Neural progenitor cell (in vitro differentiated cells): ENCODE measurements at regions not wholly inside any gene's neighbourhood (a gene's known extent, or its start where the extent isn't known, plus 50 kb on each side); places are given as distances from the start of the nearest gene placed in this dataset.

Experiments used
- DNase-seq: peaks from one replicate; pipeline ENCODE4 v3.0.0-alpha.2; 2016; ENCODE audit warnings: low spot score
- H2AFZ ChIP-seq: fragments of 200-600 bp; sonication (generic); replicated peaks from 2 replicates; pipeline ENCODE4 v1.6.1; 2016; ENCODE audit warnings: antibody characterized with exemption
- H3F3A ChIP-seq: fragments of 200-600 bp; sonication (generic); 2 replicates; pipeline ENCODE4 v1.6.1; 2016; ENCODE audit warnings: antibody characterized with exemption, low read depth
- H3K27ac ChIP-seq: fragments of 200-600 bp; sonication (generic); 2 replicates; pipeline ENCODE4 v1.5.1; 2016; ENCODE audit warnings: mild to moderate bottlenecking
- H3K27me3 ChIP-seq: fragments of 200-600 bp; sonication (generic); 2 replicates; pipeline ENCODE4 v1.6.1; 2016; ENCODE audit warnings: mild to moderate bottlenecking, moderate library complexity
- H3K36me3 ChIP-seq: fragments of 200-600 bp; sonication (generic); 2 replicates; pipeline ENCODE4 v1.5.1; 2016
- H3K4me1 ChIP-seq: fragments of 200-600 bp; sonication (generic); 2 replicates; pipeline ENCODE4 v1.6.1; 2016; ENCODE audit warnings: mixed run types
- H3K4me2 ChIP-seq: fragments of 200-600 bp; sonication (generic); 2 replicates; pipeline ENCODE4 v1.6.1; 2016
- H3K4me3 ChIP-seq: fragments of 200-600 bp; sonication (generic); 2 replicates; pipeline ENCODE4 v1.5.1; 2016
- H3K79me2 ChIP-seq: fragments of 200-600 bp; sonication (generic); 2 replicates; pipeline ENCODE4 v1.6.1; 2016; ENCODE audit warnings: low read depth
- H3K9ac ChIP-seq: fragments of 200-600 bp; sonication (generic); 2 replicates; pipeline ENCODE4 v1.6.1; 2016
- H3K9me3 ChIP-seq: fragments of 200-600 bp; sonication (generic); 2 replicates; pipeline ENCODE4 v1.5.1; 2016; ENCODE audit warnings: low read depth
- H4K20me1 ChIP-seq: fragments of 200-600 bp; sonication (generic); 2 replicates; pipeline ENCODE4 v1.6.1; 2016; ENCODE audit warnings: low read depth
- H3K27ac Mint-ChIP-seq: 3 replicates; pipeline ENCODE4 v1.8.0; 2021; ENCODE audit warnings: mixed read lengths
- H3K27me3 Mint-ChIP-seq: 2 replicates; pipeline ENCODE4 v1.8.0; 2022; ENCODE audit warnings: low read depth, mild to moderate bottlenecking, inconsistent platforms, moderate library complexity, mixed read lengths; ENCODE audit not compliant: insufficient read depth
- H3K36me3 Mint-ChIP-seq: 3 replicates; pipeline ENCODE4 v1.8.0; 2021; ENCODE audit warnings: mixed read lengths
- H3K4me1 Mint-ChIP-seq: 3 replicates; pipeline ENCODE4 v1.8.0; 2021; ENCODE audit warnings: mixed read lengths
- H3K4me3 Mint-ChIP-seq: 3 replicates; pipeline ENCODE4 v1.8.0; 2021; ENCODE audit warnings: mild to moderate bottlenecking, moderate library complexity, mixed read lengths
- H3K9me3 Mint-ChIP-seq: 3 replicates; pipeline ENCODE4 v1.8.0; 2020; ENCODE audit warnings: mixed read lengths
- EZH2 ChIP-seq: fragments of 200-600 bp; sonication (generic); IDR thresholded peaks from 2 replicates; pipeline ENCODE4 v1.6.1; 2017; ENCODE audit warnings: antibody characterized with exemption, mild to moderate bottlenecking, moderate library complexity
- EZH2phosphoT487 ChIP-seq: fragments of 200-600 bp; sonication (generic); IDR thresholded peaks from 2 replicates; pipeline ENCODE4 v1.6.1; 2017; ENCODE audit warnings: antibody characterized with exemption
- TF ChIP-seq, protein P1 (sequence below): fragments of 200-600 bp; sonication (generic); IDR thresholded peaks from 2 replicates; pipeline ENCODE4 v1.5.1; 2017; ENCODE audit warnings: antibody characterized with exemption, mild to moderate bottlenecking

DNA sequence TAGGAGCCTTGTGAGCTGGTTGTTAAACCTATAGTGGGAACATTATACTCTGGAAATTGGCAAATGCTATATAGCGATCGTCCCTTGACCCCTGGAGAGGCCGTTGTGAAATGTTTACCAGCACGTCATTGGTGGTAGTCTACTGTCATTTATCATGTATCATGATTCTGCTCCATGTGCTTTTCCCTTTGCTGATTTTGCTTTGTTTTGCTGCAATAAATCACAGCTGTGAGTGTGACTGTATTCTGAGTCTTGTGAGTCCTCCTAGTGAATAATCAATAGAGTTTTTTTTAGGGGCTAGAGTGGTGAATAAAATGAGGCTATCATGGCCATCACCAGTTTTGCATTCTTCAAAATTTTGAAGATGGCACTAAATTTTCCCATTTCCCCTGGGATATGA is 189.1 kb downstream of the HRH4 start:
- Histone ChIP-seq H3K4me1 (no peaks in the 10 kb centered on the region), H3K27me3 (no peaks in the 10 kb centered on the region), H3K27ac (no peak overlapping the region), H3K36me3 (no peaks in the 10 kb centered on the region), H3K79me2 (no peaks in the 10 kb centered on the region), H3K4me3 (no peak overlapping the region), H3F3A (no peaks in the 10 kb centered on the region), H3K9me3 (no peaks in the 10 kb centered on the region), H3K4me2 (no peak overlapping the region), H2AFZ (no peak overlapping the region), H3K9ac (no peak overlapping the region), H4K20me1 (no peaks in the 10 kb centered on the region)
- peaks cover 3% of the 10 kb centered on the region for H3K4me1 Mint-ChIP-seq
- peaks cover 5% of the 10 kb centered on the region for H3K9me3 Mint-ChIP-seq
- TF ChIP-seq, protein P1, sequence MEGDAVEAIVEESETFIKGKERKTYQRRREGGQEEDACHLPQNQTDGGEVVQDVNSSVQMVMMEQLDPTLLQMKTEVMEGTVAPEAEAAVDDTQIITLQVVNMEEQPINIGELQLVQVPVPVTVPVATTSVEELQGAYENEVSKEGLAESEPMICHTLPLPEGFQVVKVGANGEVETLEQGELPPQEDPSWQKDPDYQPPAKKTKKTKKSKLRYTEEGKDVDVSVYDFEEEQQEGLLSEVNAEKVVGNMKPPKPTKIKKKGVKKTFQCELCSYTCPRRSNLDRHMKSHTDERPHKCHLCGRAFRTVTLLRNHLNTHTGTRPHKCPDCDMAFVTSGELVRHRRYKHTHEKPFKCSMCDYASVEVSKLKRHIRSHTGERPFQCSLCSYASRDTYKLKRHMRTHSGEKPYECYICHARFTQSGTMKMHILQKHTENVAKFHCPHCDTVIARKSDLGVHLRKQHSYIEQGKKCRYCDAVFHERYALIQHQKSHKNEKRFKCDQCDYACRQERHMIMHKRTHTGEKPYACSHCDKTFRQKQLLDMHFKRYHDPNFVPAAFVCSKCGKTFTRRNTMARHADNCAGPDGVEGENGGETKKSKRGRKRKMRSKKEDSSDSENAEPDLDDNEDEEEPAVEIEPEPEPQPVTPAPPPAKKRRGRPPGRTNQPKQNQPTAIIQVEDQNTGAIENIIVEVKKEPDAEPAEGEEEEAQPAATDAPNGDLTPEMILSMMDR, result no peak
- DNase-seq, result no peak
- no peak overlapping the region for H3K4me3 Mint-ChIP-seq
- peaks cover 3% of the 10 kb centered on the region for H3K27me3 Mint-ChIP-seq
- H3K36me3 Mint-ChIP-seq, result no peaks in the 10 kb centered on the region
- no peak overlapping the region for H3K27ac Mint-ChIP-seq

DNA sequence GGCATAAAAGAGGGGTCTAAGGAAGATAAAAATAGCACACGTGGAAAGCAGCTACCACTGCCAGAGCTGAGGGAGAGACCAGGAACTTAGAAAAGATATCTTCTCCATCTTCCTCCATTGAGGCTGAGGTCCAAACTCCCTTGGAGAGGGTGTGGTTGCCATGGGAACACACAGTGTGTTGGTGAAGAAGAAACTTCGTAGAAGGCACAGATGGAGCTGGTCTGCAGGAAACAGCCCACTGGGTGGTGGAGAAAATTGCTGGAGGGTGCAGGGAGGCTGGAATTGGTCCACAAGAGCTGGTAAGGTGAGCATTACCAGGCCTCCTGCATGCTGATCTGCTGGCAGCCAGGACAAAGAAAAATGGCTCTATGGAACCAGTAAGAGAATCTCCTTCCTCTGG is 191.0 kb downstream of the HRH4 start:
- Mint-ChIP-seq H3K4me1 (peaks cover 10% of the 10 kb centered on the region), H3K27me3 (peaks cover 8% of the 10 kb centered on the region), H3K9me3 (peaks cover 5% of the 10 kb centered on the region), H3K4me3 (no peak overlapping the region), H3K27ac (no peak overlapping the region), H3K36me3 (no peaks in the 10 kb centered on the region)
- Histone ChIP-seq H3K4me2 (no peak overlapping the region), H3K27me3 (no peaks in the 10 kb centered on the region), H3K79me2 (no peaks in the 10 kb centered on the region), H3K27ac (no peak overlapping the region), H4K20me1 (no peaks in the 10 kb centered on the region), H2AFZ (no peak overlapping the region), H3K9me3 (no peaks in the 10 kb centered on the region), H3F3A (no peaks in the 10 kb centered on the region), H3K4me3 (no peak overlapping the region), H3K36me3 (no peaks in the 10 kb centered on the region), H3K4me1 (peaks cover 7% of the 10 kb centered on the region), H3K9ac (no peak overlapping the region)
- no peak for DNase-seq
- TF ChIP-seq EZH2phosphoT487 (no peak), EZH2 (no peak)
- TF ChIP-seq, protein P1, result no peak

DNA sequence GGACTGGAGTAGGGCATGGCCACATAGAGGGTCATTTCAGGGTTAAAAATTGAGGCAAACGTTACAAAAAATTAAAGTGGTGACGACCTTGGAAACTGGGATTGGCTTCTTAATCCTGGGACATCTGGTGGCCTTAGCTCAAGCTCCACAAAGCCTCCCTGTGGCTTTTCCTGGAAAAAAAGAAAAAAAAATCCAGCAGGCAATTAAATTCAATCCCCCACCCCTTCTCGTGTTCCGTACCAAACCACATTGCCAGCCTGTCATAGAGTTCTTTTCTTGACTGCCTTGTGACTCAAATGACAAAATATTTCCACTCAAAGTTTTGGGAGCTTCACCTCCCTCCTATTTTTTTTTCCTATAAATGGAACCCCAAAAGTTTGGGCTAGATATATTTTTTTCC is 195.6 kb downstream of the HRH4 start:
- H4K20me1 ChIP-seq, result no peaks in the 10 kb centered on the region
- no peaks in the 10 kb centered on the region for H3K79me2 ChIP-seq
- Mint-ChIP-seq H3K36me3 (no peaks in the 10 kb centered on the region), H3K27ac (no peak overlapping the region), H3K9me3 (no peaks in the 10 kb centered on the region), H3K27me3 (peaks cover 9% of the 10 kb centered on the region), H3K4me3 (no peak overlapping the region), H3K4me1 (peaks cover 24% of the 10 kb centered on the region)
- no peak overlapping the region for H3K9ac ChIP-seq
- H3F3A ChIP-seq, result no peaks in the 10 kb centered on the region
- DNase-seq, result peak; percentile 17
- no peak overlapping the region for H2AFZ ChIP-seq
- H3K36me3 ChIP-seq, result no peaks in the 10 kb centered on the region
- no peak overlapping the region for H3K27ac ChIP-seq
- H3K4me1 ChIP-seq, result peaks cover 14% of the 10 kb centered on the region
- H3K4me2 ChIP-seq, result no peak overlapping the region
- H3K4me3 ChIP-seq, result no peak overlapping the region
- TF ChIP-seq, protein P1, result no peak
- no peak for TF ChIP-seq EZH2
- no peak for TF ChIP-seq EZH2phosphoT487
- no peaks in the 10 kb centered on the region for H3K27me3 ChIP-seq
- H3K9me3 ChIP-seq, result no peaks in the 10 kb centered on the region
